Mucosa of descending colon (tissue), 3 donors: ENCODE measurements at regions not wholly inside any gene's neighbourhood (a gene's known extent, or its start where the extent isn't known, plus 50 kb on each side); places are given as distances from the start of the nearest gene placed in this dataset.

Experiments used
- ATAC-seq: fragments of 200-7000 bp; cut with Tn5 transposase; one replicate; pipeline ENCODE4 v1.9.1; 2020; ENCODE audit warnings: mild to moderate bottlenecking, moderate library complexity
- DNase-seq, 3 donors: peaks; one replicate each; pipeline ENCODE4 v3.0.0-alpha.2; 2020
- H3K36me3 ChIP-seq: fragments of 200-600 bp; one replicate; pipeline ENCODE4 v1.8.0; 2021; ENCODE audit warnings: low read depth, mild to moderate bottlenecking
- H3K4me1 ChIP-seq: fragments of 200-600 bp; one replicate; pipeline ENCODE4 v1.8.0; 2021; ENCODE audit warnings: low read depth, mild to moderate bottlenecking
- H3K4me3 ChIP-seq: fragments of 200-600 bp; one replicate; pipeline ENCODE4 v1.8.0; 2021; ENCODE audit warnings: mild to moderate bottlenecking
- H3K9me3 ChIP-seq: fragments of 200-600 bp; one replicate; pipeline ENCODE4 v1.8.0; 2021; ENCODE audit warnings: mild to moderate bottlenecking
- CTCF ChIP-seq: fragments of 200-600 bp; IDR thresholded peaks from one replicate; pipeline ENCODE4 v1.8.0; 2022; ENCODE audit warnings: antibody characterized with exemption, mild to moderate bottlenecking
- intact Hi-C, 2 donors: fragments of 100-400 bp; cut with DNase I in 1 of 2; cut with micrococcal nuclease in 1 of 2; formaldehyde crosslinking; loops; one replicate each; pipeline versions ENCODE4 v1.11.0 to v1.11.1; 2022; cut with DNase I, micrococcal nuclease
- donor health status: DM: no; HTN: no; CAD: no; lungs with moderate emphysema.
- donor health status: DM: no; HTN: no; CAD: no.
- donor health status: DM: no; HTN: yes; CAD: no.

GRCh38 chr13:44752164-44752563 lies 176.0 kb upstream of the TSC22D1 start:
- ATAC-seq (peak; percentile 32), DNase-seq (no peak)
- H3K4me1 ChIP-seq = peaks cover 28% of the 10 kb centered on the region

DNA sequence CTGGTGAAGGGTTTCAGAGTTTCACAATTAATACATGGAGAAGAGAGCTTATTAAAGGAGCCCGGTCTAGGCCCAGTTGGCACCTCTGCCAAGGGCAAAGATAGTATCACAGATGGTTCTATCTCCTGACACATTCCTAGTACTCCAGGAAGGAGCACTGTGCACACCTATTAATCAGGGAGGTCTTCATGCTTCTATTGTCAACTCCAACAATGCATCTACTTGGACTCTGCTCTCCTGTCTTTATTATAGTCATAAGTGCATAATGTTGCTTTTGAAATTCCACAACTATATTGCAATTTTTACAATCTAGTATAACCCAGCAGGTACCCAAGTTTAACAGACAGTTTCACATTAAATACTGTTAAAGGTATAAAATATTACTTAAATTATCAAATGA lies 174.5 kb upstream of the TSC22D1 start:
- H3K9me3 ChIP-seq = no peaks in the 10 kb centered on the region
- H3K36me3 ChIP-seq = no peaks in the 10 kb centered on the region
- H3K4me3 ChIP-seq = no peak overlapping the region
- H3K4me1 ChIP-seq = peaks cover 24% of the 10 kb centered on the region
- intact Hi-C loops = no loop called here
- ATAC-seq (peak; percentile 77), DNase-seq (no peak)
- TF ChIP-seq CTCF = no peak

More at GRCh38 chr13:44752164-44752563, 176.0 kb upstream of the TSC22D1 start:
- TF ChIP-seq CTCF = no peak
- Histone ChIP-seq H3K36me3 (no peaks in the 10 kb centered on the region), H3K4me3 (no peak overlapping the region), H3K9me3 (no peaks in the 10 kb centered on the region)
- intact Hi-C loops = no loop called here

- no peaks in the 10 kb centered on the region for H3K9me3 ChIP-seq
- peaks cover 24% of the 10 kb centered on the region for H3K4me1 ChIP-seq
- intact Hi-C loops = no loop called here
- no peak for TF ChIP-seq CTCF
- no peaks in the 10 kb centered on the region for H3K36me3 ChIP-seq
- no peak overlapping the region for H3K4me3 ChIP-seq
- ATAC-seq (no peak), DNase-seq (no peak)
Observed at GRCh38 chr13:44749906-44750305, 173.8 kb upstream of the TSC22D1 start.

GRCh38 chr13:44748439-44748838 lies 172.3 kb upstream of the TSC22D1 start:
- peak; percentile 87 for ATAC-seq

DNA sequence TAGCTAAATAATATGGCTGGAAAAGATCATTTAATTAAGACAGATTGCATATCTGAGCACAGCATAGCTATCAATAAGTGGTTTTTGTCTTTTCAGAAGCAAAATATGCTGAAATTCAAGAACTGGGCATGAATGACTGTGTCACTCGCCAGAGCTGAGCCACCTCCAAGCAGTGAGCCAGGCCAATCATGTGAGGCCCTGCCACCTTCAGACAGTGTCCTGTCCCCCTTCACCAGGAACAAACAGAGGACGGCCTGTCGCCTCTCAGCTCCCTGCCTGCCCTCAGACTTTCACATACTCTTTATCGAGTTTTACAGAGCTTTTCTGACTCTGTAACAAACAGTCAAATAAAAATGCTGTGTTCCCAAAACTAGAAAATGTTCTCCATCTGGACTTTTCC lies 171.0 kb upstream of the TSC22D1 start:
- H3K4me3 ChIP-seq = no peak overlapping the region
- intact Hi-C loops = no loop called here
- DNase-seq (no peak), ATAC-seq (no peak)
- peaks cover 24% of the 10 kb centered on the region for H3K4me1 ChIP-seq
- no peak for TF ChIP-seq CTCF
- no peaks in the 10 kb centered on the region for H3K36me3 ChIP-seq
- no peaks in the 10 kb centered on the region for H3K9me3 ChIP-seq

More at GRCh38 chr13:44748439-44748838, 172.3 kb upstream of the TSC22D1 start:
- Histone ChIP-seq H3K4me3 (no peak overlapping the region), H3K9me3 (no peaks in the 10 kb centered on the region), H3K36me3 (no peaks in the 10 kb centered on the region), H3K4me1 (peaks cover 24% of the 10 kb centered on the region)
- intact Hi-C loops = no loop called here
- TF ChIP-seq CTCF = no peak
- DNase-seq = peak in 2 of 3 donors; percentile 53 to 86

DNA sequence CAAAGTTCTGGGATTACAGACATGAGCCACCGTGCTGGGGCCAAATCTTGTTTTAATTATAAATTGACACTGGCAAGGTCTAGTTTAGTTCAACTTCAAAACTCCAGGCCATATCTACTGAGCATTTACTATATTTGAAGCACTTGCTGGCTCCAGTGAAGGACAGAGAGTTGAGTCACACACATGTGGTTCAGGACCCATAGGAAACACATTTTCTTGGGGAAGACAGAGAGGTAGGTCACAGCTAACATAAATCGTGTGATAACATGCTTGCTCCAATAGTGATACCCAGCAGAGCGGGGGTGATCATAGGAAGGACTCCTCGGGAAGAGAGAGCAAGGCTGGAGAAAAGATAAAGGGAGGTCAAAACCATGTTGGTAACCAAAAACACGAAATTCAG lies 170.6 kb upstream of the TSC22D1 start:
- Histone ChIP-seq H3K4me1 (peaks cover 24% of the 10 kb centered on the region), H3K36me3 (no peaks in the 10 kb centered on the region), H3K9me3 (no peaks in the 10 kb centered on the region), H3K4me3 (no peak overlapping the region)
- TF ChIP-seq CTCF = no peak
- ATAC-seq = no peak
- no peak for DNase-seq
- intact Hi-C loops = no loop called here
